H4 (cell line): ENCODE measurements at regions not wholly inside any gene's neighbourhood (a gene's known extent, or its start where the extent isn't known, plus 50 kb on each side); places are given as distances from the start of the nearest gene placed in this dataset.
"Not testable (repeated sequence)": the region's sequence is repeated elsewhere in the genome, so short reads cannot be mapped to it uniquely, and the experiment has no call there.

Experiments
- DNase-seq: peaks from one replicate; pipeline ENCODE4 v3.0.0-alpha.2; 2015; ENCODE audit warnings: low spot score

- DNase-seq, result not testable (repeated sequence)
Measured at GRCh38 chr21:5217933-5218332, 5303.4 kb upstream of the TPTE start.

- DNase-seq, result not testable (repeated sequence)
Measured at GRCh38 chr21:5219988-5220387, 5301.4 kb upstream of the TPTE start.

- peak; percentile 10 for DNase-seq
Measured at GRCh38 chr21:5220468-5220867, 5300.9 kb upstream of the TPTE start.

GRCh38 chr21:5221458-5222050, 5299.8 kb upstream of the TPTE start:
- not testable (repeated sequence) for DNase-seq

GRCh38 chr21:5222996-5223782, 5298.2 kb upstream of the TPTE start:
- not testable (repeated sequence) for DNase-seq

GRCh38 chr21:5224156-5224555, 5297.2 kb upstream of the TPTE start:
- not testable (repeated sequence) for DNase-seq

- not testable (repeated sequence) for DNase-seq
Measured at GRCh38 chr21:5227252-5227651, 5294.1 kb upstream of the TPTE start.

- not testable (repeated sequence) for DNase-seq
Measured at GRCh38 chr21:5230561-5230960, 5290.8 kb upstream of the TPTE start.

GRCh38 chr21:5231261-5231660, 5290.1 kb upstream of the TPTE start:
- not testable (repeated sequence) for DNase-seq

GRCh38 chr21:5232176-5232958, 5289.0 kb upstream of the TPTE start:
- not testable (repeated sequence) for DNase-seq

GRCh38 chr21:5235761-5236160, 5285.6 kb upstream of the TPTE start:
- not testable (repeated sequence) for DNase-seq

GRCh38 chr21:5236846-5237675, 5284.3 kb upstream of the TPTE start:
- DNase-seq, result not testable (repeated sequence)

- not testable (repeated sequence) for DNase-seq
Measured at GRCh38 chr21:5240521-5240920, 5280.9 kb upstream of the TPTE start.

GRCh38 chr21:5242732-5243131, 5278.7 kb upstream of the TPTE start:
- not testable (repeated sequence) for DNase-seq

- not testable (repeated sequence) for DNase-seq
Measured at GRCh38 chr21:5243257-5243656, 5278.1 kb upstream of the TPTE start.

GRCh38 chr21:5243715-5244375, 5277.5 kb upstream of the TPTE start:
- not testable (repeated sequence) for DNase-seq

GRCh38 chr21:5244376-5244718, 5277.0 kb upstream of the TPTE start:
- not testable (repeated sequence) for DNase-seq

- DNase-seq, result not testable (repeated sequence)
Measured at GRCh38 chr21:5244954-5245353, 5276.4 kb upstream of the TPTE start.

GRCh38 chr21:5246416-5246815, 5275.0 kb upstream of the TPTE start:
- DNase-seq, result not testable (repeated sequence)

GRCh38 chr21:5247399-5247798, 5274.0 kb upstream of the TPTE start:
- DNase-seq, result not testable (repeated sequence)

GRCh38 chr21:5250128-5250527, 5271.3 kb upstream of the TPTE start:
- not testable (repeated sequence) for DNase-seq
